Left lung (tissue), 4 donors: ENCODE measurements at regions not wholly inside any gene's neighbourhood (a gene's known extent, or its start where the extent isn't known, plus 50 kb on each side); places are given as distances from the start of the nearest gene placed in this dataset.

Experiments used
- ATAC-seq: fragments of 200-7000 bp; cut with Tn5 transposase; one replicate; pipeline ENCODE4 v1.9.1; 2020; ENCODE audit warnings: moderate library complexity
- DNase-seq, 4 donors: peaks; one replicate each; pipeline ENCODE4 v3.0.0-alpha.2; 2013 to 2020
- H3K27ac ChIP-seq, 2 donors: fragments of 200-600 bp; sonication (generic) in 1 of 2; one replicate each; pipeline versions ENCODE4 v1.5.0 to v1.8.0; 2020 to 2021
- H3K27me3 ChIP-seq, 2 donors: fragments of 200-600 bp; sonication (generic) in 1 of 2; one replicate each; pipeline versions ENCODE4 v1.5.0 to v1.8.0; 2020 to 2021
- H3K36me3 ChIP-seq, 2 donors: fragments of 200-600 bp; sonication (generic) in 1 of 2; one replicate each; pipeline versions ENCODE4 v1.5.0 to v1.8.0; 2020 to 2021
- H3K4me1 ChIP-seq, 2 donors: fragments of 200-600 bp; one replicate each; pipeline ENCODE4 v1.8.0; 2021
- H3K4me3 ChIP-seq, 2 donors: fragments of 200-600 bp; sonication (generic) in 1 of 2; one replicate each; pipeline versions ENCODE4 v1.5.0 to v1.8.0; 2020 to 2021; ENCODE audit warnings: mild to moderate bottlenecking in 1 of 2
- H3K9me3 ChIP-seq, 2 donors: fragments of 200-600 bp; sonication (generic) in 1 of 2; one replicate each; pipeline versions ENCODE4 v1.5.0 to v1.8.0; 2020 to 2021
- intact Hi-C, 2 donors: fragments of 100-400 bp; cut with DNase I; formaldehyde crosslinking; loops; one replicate each; pipeline versions ENCODE4 v1.11.2 to v1.14.2; 2022
- TF ChIP-seq, protein P1 (sequence below), 2 donors: fragments of 200-600 bp; sonication (generic) in 1 of 2; IDR thresholded peaks; one replicate each; pipeline versions ENCODE4 v1.5.0 to v1.8.0; 2021; ENCODE audit warnings: antibody characterized with exemption in 2 of 2
- donor health status: DM: no; HTN: yes; CAD: no.
- donor health status: DM: no; HTN: no; CAD: no.

DNA sequence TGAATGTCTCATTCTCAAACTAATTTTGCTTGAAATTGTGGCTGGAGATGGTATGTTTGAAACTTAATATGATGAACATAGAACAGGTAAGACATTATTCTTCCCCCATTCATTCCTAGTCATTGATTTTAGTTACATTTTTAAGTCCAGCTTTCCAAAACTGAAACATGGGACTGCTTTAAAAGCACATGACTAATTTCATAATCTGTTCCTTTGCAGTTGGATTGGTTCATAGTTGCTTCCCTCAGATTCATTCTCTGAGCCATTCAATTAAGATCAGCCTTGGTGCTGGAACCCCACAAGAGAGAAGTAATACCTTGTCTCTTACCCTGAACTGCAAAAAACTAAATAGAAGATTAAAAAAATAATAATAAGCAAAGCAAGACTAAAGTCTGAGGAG is 87.5 kb upstream of the TGFBR2 start:
- H3K27ac ChIP-seq = peak overlapping the region; percentile 63 to 66

DNA sequence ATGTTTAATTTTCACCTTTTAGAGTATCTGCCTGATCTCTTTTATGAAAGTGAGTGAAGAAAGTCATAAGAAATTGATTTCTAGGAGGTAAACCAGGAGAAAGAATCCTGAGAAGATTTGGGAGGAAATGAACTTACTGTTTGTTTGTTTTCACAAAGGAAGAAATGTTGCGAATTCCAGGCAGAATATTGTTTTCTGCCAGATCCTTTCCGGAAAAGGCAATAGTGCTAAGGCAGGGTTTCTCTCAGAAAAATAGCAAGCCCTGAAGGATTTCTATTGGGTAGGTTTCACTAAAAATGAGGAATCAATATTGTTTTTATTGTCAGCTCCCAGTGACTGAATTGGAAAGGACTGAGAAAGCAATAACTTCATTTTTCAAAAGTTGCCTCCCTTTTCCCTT is 85.7 kb upstream of the TGFBR2 start:
- Histone ChIP-seq H3K4me1 (peaks cover 10 to 36% of the 10 kb centered on the region in 2 donors), H3K27me3 (no peaks in the 10 kb centered on the region), H3K36me3 (no peaks in the 10 kb centered on the region), H3K27ac (peak overlapping the region; percentile 7 to 60), H3K9me3 (no peaks in the 10 kb centered on the region), H3K4me3 (no peak overlapping the region)
- intact Hi-C loops = no loop called here
- TF ChIP-seq, protein P1, sequence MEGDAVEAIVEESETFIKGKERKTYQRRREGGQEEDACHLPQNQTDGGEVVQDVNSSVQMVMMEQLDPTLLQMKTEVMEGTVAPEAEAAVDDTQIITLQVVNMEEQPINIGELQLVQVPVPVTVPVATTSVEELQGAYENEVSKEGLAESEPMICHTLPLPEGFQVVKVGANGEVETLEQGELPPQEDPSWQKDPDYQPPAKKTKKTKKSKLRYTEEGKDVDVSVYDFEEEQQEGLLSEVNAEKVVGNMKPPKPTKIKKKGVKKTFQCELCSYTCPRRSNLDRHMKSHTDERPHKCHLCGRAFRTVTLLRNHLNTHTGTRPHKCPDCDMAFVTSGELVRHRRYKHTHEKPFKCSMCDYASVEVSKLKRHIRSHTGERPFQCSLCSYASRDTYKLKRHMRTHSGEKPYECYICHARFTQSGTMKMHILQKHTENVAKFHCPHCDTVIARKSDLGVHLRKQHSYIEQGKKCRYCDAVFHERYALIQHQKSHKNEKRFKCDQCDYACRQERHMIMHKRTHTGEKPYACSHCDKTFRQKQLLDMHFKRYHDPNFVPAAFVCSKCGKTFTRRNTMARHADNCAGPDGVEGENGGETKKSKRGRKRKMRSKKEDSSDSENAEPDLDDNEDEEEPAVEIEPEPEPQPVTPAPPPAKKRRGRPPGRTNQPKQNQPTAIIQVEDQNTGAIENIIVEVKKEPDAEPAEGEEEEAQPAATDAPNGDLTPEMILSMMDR (IDR thresholded peaks at IDR 0.05) = no peak
- DNase-seq (no peak), ATAC-seq (no peak)

More for the DNA sequence above, 87.5 kb upstream of the TGFBR2 start:
- Histone ChIP-seq H3K27me3 (no peaks in the 10 kb centered on the region), H3K4me3 (no peak overlapping the region), H3K4me1 (peaks cover 10 to 29% of the 10 kb centered on the region in 2 donors), H3K9me3 (no peaks in the 10 kb centered on the region), H3K36me3 (no peaks in the 10 kb centered on the region)
- ATAC-seq (peak; percentile 46), DNase-seq (no peak)
- intact Hi-C loops = no loop called here
- TF ChIP-seq, protein P1 (IDR thresholded peaks at IDR 0.05) = no peak

DNA sequence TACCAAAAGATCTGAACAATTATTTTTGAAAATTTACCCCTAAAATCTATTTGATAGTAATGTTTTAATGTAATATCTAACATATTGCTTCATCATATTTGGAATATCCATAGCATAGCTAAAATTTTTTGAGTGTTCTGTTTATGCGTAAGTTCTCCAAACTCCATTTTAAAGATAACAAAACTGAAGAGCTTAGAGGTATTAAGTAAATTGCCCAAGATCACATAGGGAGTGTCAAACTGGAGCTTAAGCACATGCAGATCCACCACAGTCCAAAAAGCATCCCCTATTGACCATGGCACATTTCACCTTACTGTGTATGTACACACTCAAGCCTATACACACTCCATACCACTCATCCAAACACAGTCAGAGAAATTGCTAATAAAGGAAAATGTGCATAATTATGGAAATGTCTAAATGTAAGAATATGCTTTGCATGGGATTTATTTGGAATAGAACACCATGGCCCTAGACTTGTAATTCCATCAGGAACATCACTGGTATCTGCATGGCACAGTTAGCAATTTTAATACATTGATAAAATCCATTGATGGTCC is 85.2 kb upstream of the TGFBR2 start:
- Histone ChIP-seq H3K27ac (peak overlapping the region in 1 of 2 donors; percentile 60), H3K36me3 (no peaks in the 10 kb centered on the region), H3K9me3 (no peaks in the 10 kb centered on the region), H3K27me3 (no peaks in the 10 kb centered on the region), H3K4me1 (peaks cover 10 to 36% of the 10 kb centered on the region in 2 donors), H3K4me3 (no peak overlapping the region)
- ATAC-seq = no peak
- intact Hi-C loops = no loop called here
- DNase-seq = no peak
- TF ChIP-seq, protein P1 (IDR thresholded peaks at IDR 0.05) = no peak

DNA sequence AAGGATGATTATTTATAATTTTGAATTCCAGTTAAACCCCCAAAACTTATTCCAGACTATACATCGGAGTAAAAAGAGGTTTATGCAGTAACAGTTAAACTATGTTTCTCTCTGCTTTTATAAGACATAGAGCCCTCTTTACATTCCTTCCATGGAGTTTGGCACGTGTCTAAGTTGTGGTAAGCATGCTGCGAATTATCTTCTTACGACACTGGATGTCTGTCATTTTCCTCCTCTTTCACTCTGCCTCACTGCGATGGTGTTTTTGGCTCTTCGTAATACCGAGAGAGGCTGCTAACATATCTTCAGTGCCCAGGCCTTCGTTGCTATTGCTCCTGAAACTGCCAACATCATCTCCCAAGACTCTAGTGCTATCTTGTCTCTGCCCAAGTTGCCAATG is 83.9 kb upstream of the TGFBR2 start:
- Histone ChIP-seq H3K36me3 (no peaks in the 10 kb centered on the region), H3K4me1 (peaks cover 10 to 36% of the 10 kb centered on the region in 2 donors), H3K27me3 (no peaks in the 10 kb centered on the region), H3K4me3 (no peak overlapping the region), H3K9me3 (no peaks in the 10 kb centered on the region), H3K27ac (no peak overlapping the region)
- TF ChIP-seq, protein P1 (IDR thresholded peaks at IDR 0.05) = no peak
- intact Hi-C loops = no loop called here
- no peak for ATAC-seq
- no peak for DNase-seq

DNA sequence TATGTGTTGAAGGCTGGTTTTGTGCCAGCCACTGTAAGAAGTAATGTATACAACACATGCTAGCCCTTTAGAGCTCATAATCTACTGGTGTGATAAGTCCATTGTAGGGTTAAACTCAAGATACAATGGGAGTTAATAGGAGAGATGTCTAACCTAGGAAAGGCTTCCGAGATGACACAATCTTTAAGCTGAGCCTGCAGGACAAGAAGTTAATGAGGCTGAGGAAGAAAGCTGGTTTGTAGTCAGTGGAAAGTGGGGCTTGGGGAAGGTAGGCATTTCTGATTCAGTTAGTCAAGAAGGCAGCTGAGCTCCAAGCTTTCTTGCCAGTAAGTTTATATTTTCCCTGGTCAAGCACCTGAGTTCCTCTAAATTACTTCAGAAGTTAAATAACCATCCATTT is 83.0 kb upstream of the TGFBR2 start:
- no peak overlapping the region for H3K4me3 ChIP-seq

More for the DNA sequence above, 83.0 kb upstream of the TGFBR2 start:
- TF ChIP-seq, protein P1 (IDR thresholded peaks at IDR 0.05) = no peak
- no peaks in the 10 kb centered on the region for H3K36me3 ChIP-seq
- H3K27me3 ChIP-seq = no peaks in the 10 kb centered on the region
- DNase-seq (no peak), ATAC-seq (no peak)
- H3K27ac ChIP-seq = no peak overlapping the region
- intact Hi-C loops = no loop called here
- H3K9me3 ChIP-seq = no peaks in the 10 kb centered on the region
- H3K4me1 ChIP-seq = peaks cover 2 to 29% of the 10 kb centered on the region in 2 donors
